Thyroid gland (tissue), 4 donors: ENCODE measurements at regions not wholly inside any gene's neighbourhood (a gene's known extent, or its start where the extent isn't known, plus 50 kb on each side); places are given as distances from the start of the nearest gene placed in this dataset.

Source experiments
- CTCF ChIP-seq, 6 experiments: fragments of 200-600 bp in 3 of 6; fragments of 450-650 bp in 3 of 6; sonication (generic) in 3 of 6; IDR thresholded peaks; one replicate each; pipeline ENCODE4 v1.5.1; 2016 to 2019; ENCODE audit warnings: antibody characterized with exemption in 6 of 6, mild to moderate bottlenecking in 2 of 6, inconsistent platforms in 1 of 6, moderate library complexity in 1 of 6
- POLR2A ChIP-seq, 2 donors: fragments of 450-650 bp; IDR thresholded peaks; one replicate each; pipeline ENCODE4 v1.6.1; 2017; ENCODE audit warnings: antibody characterized with exemption in 2 of 2, mild to moderate bottlenecking in 2 of 2, moderate library complexity in 1 of 2

- TF ChIP-seq CTCF (IDR thresholded peaks at IDR 0.05), result no peak
- TF ChIP-seq POLR2A (IDR thresholded peaks at IDR 0.05), result no peak
These were observed 272.1 kb upstream of the HS3ST1 start for GRCh38 chr4:11700751-11701226.
